ENCODE measurements at regions not wholly inside any gene's neighbourhood (a gene's known extent, or its start where the extent isn't known, plus 50 kb on each side); places are given as distances from the start of the nearest gene placed in this dataset.

DNA sequence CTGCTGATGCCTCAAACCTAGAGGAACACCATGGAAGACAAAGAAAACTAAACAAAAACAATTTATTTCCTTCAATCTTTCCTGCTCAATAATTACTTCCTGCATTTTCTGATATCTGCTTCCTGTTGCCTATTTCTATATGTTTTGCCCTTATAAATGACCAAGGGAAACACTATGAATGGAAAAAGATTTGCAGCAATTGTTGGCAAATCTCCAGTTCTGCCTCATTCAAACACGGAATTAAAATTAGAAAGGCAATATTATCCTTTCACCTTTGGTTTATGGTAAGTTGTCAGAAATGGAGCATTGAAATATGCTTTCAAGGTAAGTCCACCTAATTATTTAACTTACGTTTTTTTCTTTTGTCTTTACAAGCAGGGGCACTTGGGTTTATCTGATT, 552.2 kb upstream of the ANKRD30A start:
- Histone ChIP-seq H3K36me3 (ENCODE audit: control insufficient read depth in 2 of 4, insufficient read depth in 4 of 4, low read length in 3 of 4) (no peaks in the 10 kb centered on the region), H3K27me3 (replicated peaks in 1 of 4; ENCODE audit: control insufficient read depth in 3 of 4, extremely low read depth in 1 of 4, insufficient read depth in 3 of 4, low read length in 3 of 4) (no peaks in the 10 kb centered on the region), H3K4me3 (ENCODE audit: extremely low read depth in 1 of 4, insufficient read depth in 2 of 4, low read depth in 3 of 4, low read length in 4 of 4) (no peak overlapping the region), H2BK5ac (ENCODE audit: low read depth, low read length) (no peak overlapping the region), H3K79me1 (ENCODE audit: low read depth, low read length) (no peaks in the 10 kb centered on the region), H3K4me2 (ENCODE audit: insufficient read depth in 1 of 2, low read depth in 2 of 2, low read length in 2 of 2) (no peak overlapping the region), H3K23ac (ENCODE audit: insufficient read length) (no peak overlapping the region), H3K18ac (ENCODE audit: extremely low read depth, low read length) (no peak overlapping the region), H2AFZ (ENCODE audit: low read length) (no peak overlapping the region), H3K9me3 (ENCODE audit: insufficient read depth in 2 of 2, low read depth in 1 of 2, low read length in 1 of 2) (no peaks in the 10 kb centered on the region), H3K56ac (replicated peaks; ENCODE audit: insufficient read length, low read depth, low read length) (no peak overlapping the region), H3K23me2 (ENCODE audit: low read depth, low read length) (no peaks in the 10 kb centered on the region), H2BK12ac (ENCODE audit: low read depth, low read length) (no peak overlapping the region), H3K27ac (ENCODE audit: low read depth, low read length) (no peak overlapping the region), H2BK120ac (replicated peaks; ENCODE audit: low read depth, low read length) (no peak overlapping the region), H3K79me2 (ENCODE audit: control insufficient read depth in 1 of 2, insufficient read depth in 2 of 2, low read length in 2 of 2) (no peaks in the 10 kb centered on the region), H3K9ac (replicated peaks in 1 of 4; ENCODE audit: extremely low read depth in 1 of 4, low read depth in 3 of 4, low read length in 3 of 4) (no peak overlapping the region), H3K4me1 (replicated peaks in 1 of 4; ENCODE audit: control insufficient read depth in 3 of 4, insufficient read depth in 4 of 4, low read length in 3 of 4) (no peaks in the 10 kb centered on the region), H2BK15ac (ENCODE audit: low read length) (no peak overlapping the region), H4K91ac (replicated peaks; ENCODE audit: insufficient read length, low read length) (no peak overlapping the region), H4K8ac (ENCODE audit: extremely low read depth, insufficient read depth, low read length) (no peak overlapping the region), H2BK20ac (ENCODE audit: low read length) (no peak overlapping the region), H2AK5ac (ENCODE audit: low read depth, low read length) (no peak overlapping the region), H3K4ac (replicated peaks; ENCODE audit: insufficient read length, low read depth, low read length) (no peak overlapping the region), H3K14ac (ENCODE audit: insufficient read length) (no peak overlapping the region), H4K5ac (ENCODE audit: insufficient read length, low read depth, low read length) (no peak overlapping the region), H4K20me1 (replicated peaks in 1 of 2; ENCODE audit: control insufficient read depth in 1 of 2, insufficient read depth in 2 of 2, low read length in 2 of 2) (no peaks in the 10 kb centered on the region)
- WGBS, 2 experiments (ENCODE audit: extremely low coverage in 1 of 2, insufficient coverage in 1 of 2, insufficient read length in 1 of 2, insufficient replicate concordance in 2 of 2, low coverage in 1 of 2, low lambda C conversion rate in 2 of 2, missing lambda C conversion rate in 1 of 2) = 79% methylated on average over 2 of the region's 2 CpGs; no CpG with 5 or more reads in 1 of the 2 experiments
- no peak for FAIRE-seq
- ChIA-PET POLR2A (ENCODE audit: partially characterized antibody) (no interaction called here), CTCF (ENCODE audit: partially characterized antibody) (no interaction called here)
- DNase-seq (ENCODE audit: low read depth in 1 of 2, low spot score in 2 of 2) = no peak
- TF ChIP-seq SIN3A (conservative IDR thresholded peaks at IDR 0.05 in 1 of 2, IDR thresholded peaks at IDR 0.05 in 1 of 2; ENCODE audit: low read depth in 1 of 2, low read length in 2 of 2) (no peak), TCF12 (IDR thresholded peaks at IDR 0.05; ENCODE audit: low read depth, low read length) (no peak), SIX5 (IDR thresholded peaks at IDR 0.05; ENCODE audit: low read depth, low read length) (no peak), TAF7 (optimal IDR thresholded peaks at IDR 0.05; ENCODE audit: borderline replicate concordance, low read depth, low read length) (no peak), BCL11A (IDR thresholded peaks at IDR 0.05; ENCODE audit: low read depth in 2 of 2, low read length in 2 of 2) (no peak), KDM5A (IDR thresholded peaks at IDR 0.05; ENCODE audit: low read length) (no peak), KDM4A (IDR thresholded peaks at IDR 0.05; ENCODE audit: low read depth, low read length, severe bottlenecking) (no peak), SAP30 (IDR thresholded peaks at IDR 0.05; ENCODE audit: insufficient read depth, insufficient replicate concordance, low read length) (no peak), YY1 (IDR thresholded peaks at IDR 0.05; ENCODE audit: low read depth, low read length) (no peak), ZNF274 (IDR thresholded peaks at IDR 0.05; ENCODE audit: borderline replicate concordance, extremely low read depth, low read length) (no peak), ASH2L (IDR thresholded peaks at IDR 0.05; ENCODE audit: low read length) (no peak), TBP (IDR thresholded peaks at IDR 0.05; ENCODE audit: low read depth, low read length) (no peak)
- TF ChIP-seq, protein P1, sequence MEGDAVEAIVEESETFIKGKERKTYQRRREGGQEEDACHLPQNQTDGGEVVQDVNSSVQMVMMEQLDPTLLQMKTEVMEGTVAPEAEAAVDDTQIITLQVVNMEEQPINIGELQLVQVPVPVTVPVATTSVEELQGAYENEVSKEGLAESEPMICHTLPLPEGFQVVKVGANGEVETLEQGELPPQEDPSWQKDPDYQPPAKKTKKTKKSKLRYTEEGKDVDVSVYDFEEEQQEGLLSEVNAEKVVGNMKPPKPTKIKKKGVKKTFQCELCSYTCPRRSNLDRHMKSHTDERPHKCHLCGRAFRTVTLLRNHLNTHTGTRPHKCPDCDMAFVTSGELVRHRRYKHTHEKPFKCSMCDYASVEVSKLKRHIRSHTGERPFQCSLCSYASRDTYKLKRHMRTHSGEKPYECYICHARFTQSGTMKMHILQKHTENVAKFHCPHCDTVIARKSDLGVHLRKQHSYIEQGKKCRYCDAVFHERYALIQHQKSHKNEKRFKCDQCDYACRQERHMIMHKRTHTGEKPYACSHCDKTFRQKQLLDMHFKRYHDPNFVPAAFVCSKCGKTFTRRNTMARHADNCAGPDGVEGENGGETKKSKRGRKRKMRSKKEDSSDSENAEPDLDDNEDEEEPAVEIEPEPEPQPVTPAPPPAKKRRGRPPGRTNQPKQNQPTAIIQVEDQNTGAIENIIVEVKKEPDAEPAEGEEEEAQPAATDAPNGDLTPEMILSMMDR (IDR thresholded peaks at IDR 0.05; ENCODE audit: control extremely low read depth in 1 of 3, insufficient read depth in 1 of 3, low read depth in 1 of 3, low read length in 3 of 3) = no peak
